Type B pancreatic cell (in vitro differentiated cells): ENCODE measurements at regions not wholly inside any gene's neighbourhood (a gene's known extent, or its start where the extent isn't known, plus 50 kb on each side); places are given as distances from the start of the nearest gene placed in this dataset.
A peak's percentile ranks its signal among the peaks of the same experiment; 100 is the strongest.

Source experiments
- DNase-seq: peaks from one replicate; pipeline ENCODE4 v3.0.0; 2021; ENCODE audit warnings: mixed read lengths; ENCODE audit not compliant: unreplicated experiment; ENCODE audit errors: extremely low spot score
- H3K27ac Mint-ChIP-seq: 2 replicates; pipeline ENCODE4 v1.8.0; 2021; ENCODE audit warnings: mild to moderate bottlenecking, mixed read lengths
- H3K27me3 Mint-ChIP-seq: 2 replicates; pipeline ENCODE4 v1.8.0; 2021; ENCODE audit warnings: mixed read lengths
- H3K36me3 Mint-ChIP-seq: 2 replicates; pipeline ENCODE4 v1.8.0; 2021; ENCODE audit warnings: mixed read lengths
- H3K4me1 Mint-ChIP-seq: one replicate; pipeline ENCODE4 v1.8.0; 2021; ENCODE audit warnings: mixed read lengths; ENCODE audit not compliant: unreplicated experiment
- H3K4me3 Mint-ChIP-seq: 2 replicates; pipeline ENCODE4 v1.8.0; 2021; ENCODE audit warnings: mild to moderate bottlenecking, mixed read lengths
- H3K9me3 Mint-ChIP-seq: 2 replicates; pipeline ENCODE4 v1.8.0; 2021; ENCODE audit warnings: mixed read lengths
- TF ChIP-seq, protein P1 (sequence below): fragments of 200-600 bp; sonication (generic); conservative IDR thresholded peaks from 2 replicates; pipeline ENCODE4 v1.5.0; 2021; ENCODE audit warnings: antibody characterized with exemption, mild to moderate bottlenecking

- H3K27me3 Mint-ChIP-seq, result no peaks in the 10 kb centered on the region
- H3K4me1 Mint-ChIP-seq, result no peaks in the 10 kb centered on the region
- no peak overlapping the region for H3K27ac Mint-ChIP-seq
- DNase-seq, result no peak
- H3K36me3 Mint-ChIP-seq, result no peaks in the 10 kb centered on the region
- no peak overlapping the region for H3K4me3 Mint-ChIP-seq
- peaks cover 5% of the 10 kb centered on the region for H3K9me3 Mint-ChIP-seq
- TF ChIP-seq, protein P1, sequence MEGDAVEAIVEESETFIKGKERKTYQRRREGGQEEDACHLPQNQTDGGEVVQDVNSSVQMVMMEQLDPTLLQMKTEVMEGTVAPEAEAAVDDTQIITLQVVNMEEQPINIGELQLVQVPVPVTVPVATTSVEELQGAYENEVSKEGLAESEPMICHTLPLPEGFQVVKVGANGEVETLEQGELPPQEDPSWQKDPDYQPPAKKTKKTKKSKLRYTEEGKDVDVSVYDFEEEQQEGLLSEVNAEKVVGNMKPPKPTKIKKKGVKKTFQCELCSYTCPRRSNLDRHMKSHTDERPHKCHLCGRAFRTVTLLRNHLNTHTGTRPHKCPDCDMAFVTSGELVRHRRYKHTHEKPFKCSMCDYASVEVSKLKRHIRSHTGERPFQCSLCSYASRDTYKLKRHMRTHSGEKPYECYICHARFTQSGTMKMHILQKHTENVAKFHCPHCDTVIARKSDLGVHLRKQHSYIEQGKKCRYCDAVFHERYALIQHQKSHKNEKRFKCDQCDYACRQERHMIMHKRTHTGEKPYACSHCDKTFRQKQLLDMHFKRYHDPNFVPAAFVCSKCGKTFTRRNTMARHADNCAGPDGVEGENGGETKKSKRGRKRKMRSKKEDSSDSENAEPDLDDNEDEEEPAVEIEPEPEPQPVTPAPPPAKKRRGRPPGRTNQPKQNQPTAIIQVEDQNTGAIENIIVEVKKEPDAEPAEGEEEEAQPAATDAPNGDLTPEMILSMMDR, result no peak
These were observed 111.2 kb upstream of the SLC35B3 start for GRCh38 chr6:8546496-8546895.

DNA sequence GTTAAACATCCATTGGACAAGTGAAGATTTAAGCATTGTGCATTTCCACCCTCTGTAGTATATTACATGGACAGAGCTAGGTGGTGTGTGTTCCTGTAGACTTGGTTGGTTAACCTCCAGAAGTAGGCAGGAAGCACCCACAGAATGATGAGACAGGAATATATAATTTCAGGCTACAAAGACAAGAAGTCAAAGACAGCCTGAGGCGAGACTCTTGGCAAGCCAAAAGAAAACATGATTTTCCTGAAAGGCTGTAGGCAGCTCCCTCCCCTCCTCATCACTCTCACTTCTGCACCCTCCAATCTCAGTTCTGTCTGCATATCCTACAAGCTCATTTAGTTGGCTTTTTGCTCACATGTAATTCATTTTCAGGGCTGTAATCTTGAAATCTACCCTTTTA lies 110.0 kb upstream of the SLC35B3 start:
- Mint-ChIP-seq H3K4me1 (no peaks in the 10 kb centered on the region), H3K4me3 (no peak overlapping the region), H3K27ac (no peak overlapping the region), H3K27me3 (no peaks in the 10 kb centered on the region), H3K36me3 (no peaks in the 10 kb centered on the region), H3K9me3 (peaks cover 5% of the 10 kb centered on the region)
- TF ChIP-seq, protein P1, result no peak
- no peak for DNase-seq

GRCh38 chr6:8543714-8544113 lies 108.4 kb upstream of the SLC35B3 start:
- no peaks in the 10 kb centered on the region for H3K36me3 Mint-ChIP-seq
- no peaks in the 10 kb centered on the region for H3K4me1 Mint-ChIP-seq
- no peak for DNase-seq
- H3K9me3 Mint-ChIP-seq, result peaks cover 11% of the 10 kb centered on the region
- no peak overlapping the region for H3K4me3 Mint-ChIP-seq
- no peaks in the 10 kb centered on the region for H3K27me3 Mint-ChIP-seq
- H3K27ac Mint-ChIP-seq, result no peak overlapping the region
- TF ChIP-seq, protein P1, result no peak

DNA sequence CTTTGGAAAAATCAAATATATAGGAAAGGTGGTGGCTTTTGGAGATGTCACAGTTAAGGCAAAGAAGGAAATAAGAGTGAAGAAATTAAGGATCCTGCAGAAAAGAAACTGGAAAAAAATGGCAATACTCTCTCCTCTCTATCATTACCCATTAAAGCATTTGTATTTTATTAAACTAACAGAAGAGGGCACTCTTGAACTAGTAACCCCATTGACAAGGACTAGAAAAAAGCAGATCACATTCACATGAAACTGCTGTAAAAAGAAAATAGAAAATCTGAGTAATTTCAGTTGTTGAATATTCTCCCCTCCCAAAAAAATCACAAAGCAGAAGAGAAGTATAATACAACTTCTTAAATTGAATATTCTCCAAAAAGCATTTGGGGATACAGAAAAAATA lies 104.1 kb upstream of the SLC35B3 start:
- Mint-ChIP-seq H3K27ac (no peak overlapping the region), H3K9me3 (peaks cover 11% of the 10 kb centered on the region), H3K4me3 (no peak overlapping the region), H3K36me3 (no peaks in the 10 kb centered on the region), H3K4me1 (no peaks in the 10 kb centered on the region), H3K27me3 (no peaks in the 10 kb centered on the region)
- TF ChIP-seq, protein P1, result peak; percentile 53
- no peak for DNase-seq

DNA sequence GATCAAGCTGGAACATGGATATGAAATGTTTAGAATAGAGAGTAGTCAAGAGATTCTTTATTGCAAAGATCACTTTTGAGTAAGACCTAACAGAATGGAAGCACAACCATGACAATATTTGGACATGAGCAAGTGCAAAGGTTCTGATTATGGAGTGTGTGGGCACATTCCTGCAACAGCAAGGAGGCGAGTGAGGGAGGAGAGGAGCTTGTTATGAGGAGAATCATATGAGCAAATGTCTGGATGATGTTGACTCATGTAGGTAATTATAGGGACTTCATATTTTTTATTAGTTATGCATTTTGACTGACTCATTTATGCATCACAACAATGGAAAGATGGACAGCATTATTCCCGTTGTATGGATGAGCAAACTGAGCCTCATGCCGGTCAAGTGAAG lies 100.8 kb upstream of the SLC35B3 start:
- Mint-ChIP-seq H3K27me3 (no peaks in the 10 kb centered on the region), H3K36me3 (no peaks in the 10 kb centered on the region), H3K27ac (no peak overlapping the region), H3K4me3 (no peak overlapping the region), H3K9me3 (peaks cover 6% of the 10 kb centered on the region), H3K4me1 (no peaks in the 10 kb centered on the region)
- TF ChIP-seq, protein P1, result no peak
- no peak for DNase-seq

DNA sequence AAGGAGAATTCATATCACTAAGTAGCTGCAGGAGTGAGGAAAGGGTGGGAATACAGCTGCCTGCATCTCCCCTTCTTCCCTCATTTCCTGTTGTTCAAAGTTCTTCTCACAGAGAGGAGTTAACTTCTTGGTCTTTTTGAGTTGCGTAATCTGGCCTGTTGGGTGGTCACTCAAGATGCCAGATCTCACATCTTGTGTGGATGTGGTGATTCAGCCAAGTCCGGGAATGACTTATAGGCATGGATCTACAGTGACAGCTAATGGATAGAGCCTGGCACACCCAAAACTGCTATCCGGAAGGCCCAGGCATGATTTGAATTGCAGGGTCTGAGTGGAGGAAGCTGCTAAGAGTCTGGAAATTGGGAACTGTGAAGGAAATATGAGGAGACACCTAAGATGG lies 100.2 kb upstream of the SLC35B3 start:
- H3K4me1 Mint-ChIP-seq, result no peaks in the 10 kb centered on the region
- H3K4me3 Mint-ChIP-seq, result no peak overlapping the region
- no peak for DNase-seq
- H3K27me3 Mint-ChIP-seq, result no peaks in the 10 kb centered on the region
- no peaks in the 10 kb centered on the region for H3K36me3 Mint-ChIP-seq
- H3K9me3 Mint-ChIP-seq, result peaks cover 6% of the 10 kb centered on the region
- H3K27ac Mint-ChIP-seq, result no peak overlapping the region
- TF ChIP-seq, protein P1, result no peak
